ENCODE measurements at regions not wholly inside any gene's neighbourhood (a gene's known extent, or its start where the extent isn't known, plus 50 kb on each side); places are given as distances from the start of the nearest gene placed in this dataset.

GRCh38 chr10:65292551-65292950 lies 1633.3 kb upstream of the LRRTM3 start:
- Histone ChIP-seq H3K9me3 (no peaks in the 10 kb centered on the region), H3K4me3 (ENCODE audit: low read depth, low read length) (no peak overlapping the region), H3K4me1 (0 out of 2 replicates have a peak, but pooled peaks cover 7% of the 10 kb centered on the region), H3K27me3 (replicated peaks; ENCODE audit: control insufficient read depth, insufficient read depth, low read length) (no peaks in the 10 kb centered on the region), H3K36me3 (ENCODE audit: control insufficient read depth, insufficient read depth, low read length) (no peaks in the 10 kb centered on the region)
- Mint-ChIP-seq H3K4me1 (ENCODE audit: low read depth, unreplicated experiment) (peaks cover 9% of the 10 kb centered on the region), H3K9me3 (ENCODE audit: unreplicated experiment) (no peaks in the 10 kb centered on the region), H3K27me3 (ENCODE audit: insufficient read depth, unreplicated experiment) (no peaks in the 10 kb centered on the region), H3K4me3 (ENCODE audit: unreplicated experiment) (no peak overlapping the region), H3K36me3 (ENCODE audit: insufficient read depth, unreplicated experiment) (no peaks in the 10 kb centered on the region), H3K27ac (ENCODE audit: unreplicated experiment) (no peak overlapping the region)
- no peak for TF ChIP-seq CTCF (IDR thresholded peaks at IDR 0.05; ENCODE audit: insufficient read depth in 1 of 2, low read depth in 1 of 2, low read length in 1 of 2, severe bottlenecking in 1 of 2, unreplicated experiment in 1 of 2)
- ChIA-PET CTCF (no interaction called here), POLR2A (no interaction called here)
- no peak for DNase-seq
- intact Hi-C loops (cut with micrococcal nuclease; ENCODE audit: unreplicated experiment) = no loop called here
- BruUV-seq (replicated peaks) = no TSS peak

GRCh38 chr10:65294329-65294728 lies 1631.5 kb upstream of the LRRTM3 start:
- CTCF ChIA-PET = no interaction called here
- Histone ChIP-seq H3K4me1 (0 out of 2 replicates have a peak, but pooled peaks cover 7% of the 10 kb centered on the region), H3K9me3 (no peaks in the 10 kb centered on the region), H3K36me3 (ENCODE audit: control insufficient read depth, insufficient read depth, low read length) (no peaks in the 10 kb centered on the region), H3K27me3 (replicated peaks; ENCODE audit: control insufficient read depth, insufficient read depth, low read length) (no peaks in the 10 kb centered on the region), H3K4me3 (ENCODE audit: low read depth, low read length) (no peak overlapping the region)
- Mint-ChIP-seq H3K9me3 (ENCODE audit: unreplicated experiment) (no peaks in the 10 kb centered on the region), H3K4me1 (ENCODE audit: low read depth, unreplicated experiment) (peaks cover 9% of the 10 kb centered on the region), H3K36me3 (ENCODE audit: insufficient read depth, unreplicated experiment) (no peaks in the 10 kb centered on the region), H3K27me3 (ENCODE audit: insufficient read depth, unreplicated experiment) (no peaks in the 10 kb centered on the region), H3K27ac (ENCODE audit: unreplicated experiment) (no peak overlapping the region), H3K4me3 (ENCODE audit: unreplicated experiment) (no peak overlapping the region)
- POLR2A ChIA-PET = no interaction called here
- intact Hi-C loops (cut with micrococcal nuclease; ENCODE audit: unreplicated experiment) = no loop called here
- no TSS peak for BruUV-seq (replicated peaks)
- no peak for TF ChIP-seq CTCF (IDR thresholded peaks at IDR 0.05; ENCODE audit: insufficient read depth in 1 of 2, low read depth in 1 of 2, low read length in 1 of 2, severe bottlenecking in 1 of 2, unreplicated experiment in 1 of 2)
- no peak for DNase-seq

GRCh38 chr10:65301181-65301580 lies 1624.7 kb upstream of the LRRTM3 start:
- no peak for TF ChIP-seq CTCF (IDR thresholded peaks at IDR 0.05; ENCODE audit: insufficient read depth in 1 of 2, low read depth in 1 of 2, low read length in 1 of 2, severe bottlenecking in 1 of 2, unreplicated experiment in 1 of 2)
- peaks cover 18% of the 10 kb centered on the region for H3K4me1 Mint-ChIP-seq (ENCODE audit: low read depth, unreplicated experiment)
- intact Hi-C loops (cut with micrococcal nuclease; ENCODE audit: unreplicated experiment) = loop anchor here (1.0 kb wide), 2 partner anchors 18 to 26 kb away; no protein-coding TSS in a partner anchor
- peaks cover 11% of the 10 kb centered on the region for H3K9me3 Mint-ChIP-seq (ENCODE audit: unreplicated experiment)
- H3K9me3 ChIP-seq = no peaks in the 10 kb centered on the region; the same call in 1 of the 2 replicates
- ChIA-PET CTCF (no interaction called here), POLR2A (no interaction called here)
- no peaks in the 10 kb centered on the region for H3K36me3 ChIP-seq (ENCODE audit: control insufficient read depth, insufficient read depth, low read length)
- peak overlapping the region; percentile 55 for H3K27ac Mint-ChIP-seq (ENCODE audit: unreplicated experiment)
- H3K36me3 Mint-ChIP-seq (ENCODE audit: insufficient read depth, unreplicated experiment) = no peaks in the 10 kb centered on the region
- H3K27me3 ChIP-seq (replicated peaks; ENCODE audit: control insufficient read depth, insufficient read depth, low read length) = no peaks in the 10 kb centered on the region
- BruUV-seq (replicated peaks) = no TSS peak
- no peak overlapping the region for H3K4me3 Mint-ChIP-seq (ENCODE audit: unreplicated experiment)
- peaks cover 15% of the 10 kb centered on the region for H3K4me1 ChIP-seq
- H3K4me3 ChIP-seq (ENCODE audit: low read depth, low read length) = no peak overlapping the region
- peak in 1 of 2 experiments; percentile 56 for DNase-seq
- no peaks in the 10 kb centered on the region for H3K27me3 Mint-ChIP-seq (ENCODE audit: insufficient read depth, unreplicated experiment)

All from Caco-2 (cell line).